Heart left ventricle (tissue), 16 donors: ENCODE measurements at regions not wholly inside any gene's neighbourhood (a gene's known extent, or its start where the extent isn't known, plus 50 kb on each side); places are given as distances from the start of the nearest gene placed in this dataset.

Experiments used
- ATAC-seq, 4 donors: fragments of 200-7000 bp; cut with Tn5 transposase; one replicate each; pipeline ENCODE4 v1.9.1; 2020 to 2022; ENCODE audit warnings: moderate library complexity in 4 of 4, mild to moderate bottlenecking in 3 of 4, moderate number of reproducible peaks in 1 of 4
- DNase-seq, 5 donors: peaks; one replicate each; pipeline ENCODE4 v3.0.0-alpha.2; 2020
- H3K27ac ChIP-seq, 12 donors: fragments of 200-600 bp; sonication (generic) in 4 of 12; one replicate each; pipeline versions ENCODE4 v1.5.0 to v1.8.0; 2016 to 2022; ENCODE audit warnings: mild to moderate bottlenecking in 2 of 12
- H3K27me3 ChIP-seq, 9 donors: fragments of 200-600 bp; sonication (generic) in 2 of 9; one replicate each; pipeline versions ENCODE4 v1.5.1 to v1.8.0; 2016 to 2022; ENCODE audit warnings: mild to moderate bottlenecking in 3 of 9
- H3K36me3 ChIP-seq, 9 donors: fragments of 200-600 bp; sonication (generic) in 2 of 9; one replicate each; pipeline versions ENCODE4 v1.5.0 to v1.8.0; 2018 to 2022; ENCODE audit warnings: mild to moderate bottlenecking in 2 of 9
- H3K4me1 ChIP-seq, 12 donors: fragments of 200-600 bp; sonication (generic) in 4 of 12; one replicate each; pipeline versions ENCODE4 v1.5.0 to v1.8.0; 2016 to 2022; ENCODE audit warnings: mild to moderate bottlenecking in 3 of 12
- H3K4me3 ChIP-seq, 12 donors: fragments of 200-600 bp; sonication (generic) in 4 of 12; one replicate each; pipeline versions ENCODE4 v1.5.0 to v1.8.0; 2017 to 2022; ENCODE audit warnings: mild to moderate bottlenecking in 9 of 12, moderate library complexity in 4 of 12
- H3K9me3 ChIP-seq, 12 donors: fragments of 200-600 bp; sonication (generic) in 4 of 12; one replicate each; pipeline versions ENCODE4 v1.5.0 to v1.8.0; 2016 to 2022; ENCODE audit warnings: mild to moderate bottlenecking in 1 of 12
- POLR2A ChIP-seq, 2 donors: fragments of 450-650 bp; IDR thresholded peaks; one replicate each; pipeline ENCODE4 v1.6.1; 2017; ENCODE audit warnings: antibody characterized with exemption in 2 of 2, mild to moderate bottlenecking in 2 of 2, moderate library complexity in 2 of 2
- WGBS, 4 donors: extraction: QIAGEN DNeasy Blood & Tissue Kit in 2 of 4; methylation state at CpG; one replicate each; pipeline versions ENCODE4 v1.1.5 to v1.1.7; 2013 to 2018; 5-methylcytosine and 5-hydroxymethylcytosine counted together
- intact Hi-C, 10 donors: fragments of 100-400 bp; cut with DNase I; formaldehyde crosslinking; loops; one replicate each; pipeline versions ENCODE4 v1.11.1 to v1.14.2; 2022
- TF ChIP-seq, protein P1 (sequence below), 12 donors: fragments of 200-600 bp; sonication (generic) in 4 of 12; IDR thresholded peaks; one replicate each; pipeline versions ENCODE4 v1.5.0 to v1.8.0; 2018 to 2022; ENCODE audit warnings: antibody characterized with exemption in 12 of 12, mild to moderate bottlenecking in 5 of 12
- donor health status: ischemic (EF 13 %, LVEDD 7.1; RV severe dilation, severe dysfunction).
- donor health status: healthy with polysubstance abuse.
- donor health status: DM: no; HTN: yes; CAD: no.
- donor health status: DM: no; HTN: no; CAD: no.
- donor health status: ischemic (EF 25% LVEDD 6.9; RV normal size, moderate dysfunction).
- donor health status: ischemic (EF 25% LVEDD 5.7; RV mildly dilated, moderate dysfunction).
- donor health status: healthy.
- donor health status: DM: yes; HTN: yes; CAD: no.
- donor health status: ischemic (EF 35%, LVEDD 5.7; RV mildly dilated, moderate dysfunction).
- donor health status: nonischemic (EF 11% LVEDD 7.7; RV severe dilation, severe dysfunction).
- donor health status: DM: yes; HTN: yes; CAD: no.
- donor health status: PGD.
- donor health status: ischemic (EF 29% LVEDD 5.4; RV normal size, mild dysfunction).
- donor health status: nonischemic (EF 23%, LVEDD 6.1; RV moderate dilation, normal function).

DNA sequence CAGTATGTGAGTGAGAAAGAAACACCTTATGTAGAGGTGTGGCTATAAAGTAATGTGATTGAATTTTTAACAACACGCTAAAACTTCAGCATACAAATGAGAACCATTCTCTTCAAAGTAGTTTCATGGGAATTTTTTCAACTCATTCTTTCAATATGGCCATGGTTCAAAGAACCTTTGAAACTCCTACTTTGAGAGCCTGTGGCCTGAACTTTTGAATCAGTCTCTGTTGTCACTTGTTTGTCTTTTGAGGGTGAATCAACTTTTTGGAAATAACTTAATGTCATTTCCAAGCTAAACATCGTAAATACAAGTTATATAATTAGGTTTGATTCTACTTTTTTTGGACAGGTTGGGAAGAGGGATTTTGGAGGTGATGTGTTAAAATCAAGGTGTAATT lies 49.9 kb upstream of the CASK start:
- H3K27ac ChIP-seq, result no peak overlapping the region
- no peaks in the 10 kb centered on the region for H3K36me3 ChIP-seq
- no peak for TF ChIP-seq POLR2A (IDR thresholded peaks at IDR 0.05)
- TF ChIP-seq, protein P1, sequence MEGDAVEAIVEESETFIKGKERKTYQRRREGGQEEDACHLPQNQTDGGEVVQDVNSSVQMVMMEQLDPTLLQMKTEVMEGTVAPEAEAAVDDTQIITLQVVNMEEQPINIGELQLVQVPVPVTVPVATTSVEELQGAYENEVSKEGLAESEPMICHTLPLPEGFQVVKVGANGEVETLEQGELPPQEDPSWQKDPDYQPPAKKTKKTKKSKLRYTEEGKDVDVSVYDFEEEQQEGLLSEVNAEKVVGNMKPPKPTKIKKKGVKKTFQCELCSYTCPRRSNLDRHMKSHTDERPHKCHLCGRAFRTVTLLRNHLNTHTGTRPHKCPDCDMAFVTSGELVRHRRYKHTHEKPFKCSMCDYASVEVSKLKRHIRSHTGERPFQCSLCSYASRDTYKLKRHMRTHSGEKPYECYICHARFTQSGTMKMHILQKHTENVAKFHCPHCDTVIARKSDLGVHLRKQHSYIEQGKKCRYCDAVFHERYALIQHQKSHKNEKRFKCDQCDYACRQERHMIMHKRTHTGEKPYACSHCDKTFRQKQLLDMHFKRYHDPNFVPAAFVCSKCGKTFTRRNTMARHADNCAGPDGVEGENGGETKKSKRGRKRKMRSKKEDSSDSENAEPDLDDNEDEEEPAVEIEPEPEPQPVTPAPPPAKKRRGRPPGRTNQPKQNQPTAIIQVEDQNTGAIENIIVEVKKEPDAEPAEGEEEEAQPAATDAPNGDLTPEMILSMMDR (IDR thresholded peaks at IDR 0.05), result no peak
- no peaks in the 10 kb centered on the region for H3K4me1 ChIP-seq
- ATAC-seq (no peak), DNase-seq (no peak)
- intact Hi-C loops, result no loop called here
- WGBS, 4 donors, result 74 to 96% (median 89%) methylated on average over 2 of the region's 2 CpGs
- no peaks in the 10 kb centered on the region for H3K9me3 ChIP-seq
- H3K4me3 ChIP-seq, result no peak overlapping the region
- H3K27me3 ChIP-seq, result peaks cover 0 to 17% (median 0%) of the 10 kb centered on the region in 9 donors
